ENCODE measurements at regions not wholly inside any gene's neighbourhood (a gene's known extent, or its start where the extent isn't known, plus 50 kb on each side); places are given as distances from the start of the nearest gene placed in this dataset.
"Not testable (repeated sequence)": the region's sequence is repeated elsewhere in the genome, so short reads cannot be mapped to it uniquely, and the experiment has no call there.

- no peak for TF ChIP-seq CTCF (IDR thresholded peaks at IDR 0.05; ENCODE audit: insufficient read depth, low read depth, low read length, missing control alignments)
- H3K4me3 ChIP-seq (ENCODE audit: low read depth, low read length) = no peak overlapping the region
- DNase-seq (ENCODE audit: low read depth) = no peak
Measured at GRCh38 chr6:118722829-118723813, 71.7 kb upstream of the CEP85L start.

DNA sequence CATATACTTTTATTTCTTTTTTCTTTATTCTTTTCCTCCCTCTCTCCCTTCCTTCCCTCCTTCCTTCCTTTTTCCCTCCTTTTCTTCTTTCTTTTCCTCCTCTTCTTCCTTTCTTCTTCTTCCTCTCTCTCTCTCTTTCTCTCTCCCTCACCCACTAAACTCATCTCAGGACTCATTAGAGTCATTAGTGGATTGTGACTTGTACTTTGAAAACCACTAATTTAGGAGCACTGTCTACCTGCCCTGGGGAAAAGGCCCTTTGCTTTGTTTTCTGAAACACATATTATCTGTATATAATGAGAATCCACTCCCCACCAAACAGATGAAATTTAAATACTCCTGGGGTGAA, 68.7 kb upstream of the CEP85L start:
- DNase-seq (ENCODE audit: low read depth) = no peak
- H3K4me3 ChIP-seq (ENCODE audit: low read depth, low read length) = no peak overlapping the region
- no peak for TF ChIP-seq CTCF (IDR thresholded peaks at IDR 0.05; ENCODE audit: insufficient read depth, low read depth, low read length, missing control alignments)

- no peak overlapping the region for H3K4me3 ChIP-seq (ENCODE audit: low read depth, low read length)
- DNase-seq (ENCODE audit: low read depth) = peak; percentile 74
- TF ChIP-seq CTCF (IDR thresholded peaks at IDR 0.05; ENCODE audit: insufficient read depth, low read depth, low read length, missing control alignments) = no peak
Measured at GRCh38 chr6:118719351-118720124, 68.1 kb upstream of the CEP85L start.

- TF ChIP-seq CTCF (IDR thresholded peaks at IDR 0.05; ENCODE audit: insufficient read depth, low read depth, low read length, missing control alignments) = no peak
- DNase-seq (ENCODE audit: low read depth) = no peak
- H3K4me3 ChIP-seq (ENCODE audit: low read depth, low read length) = no peak overlapping the region
Measured at GRCh38 chr6:118718903-118719302, 67.5 kb upstream of the CEP85L start.

DNA sequence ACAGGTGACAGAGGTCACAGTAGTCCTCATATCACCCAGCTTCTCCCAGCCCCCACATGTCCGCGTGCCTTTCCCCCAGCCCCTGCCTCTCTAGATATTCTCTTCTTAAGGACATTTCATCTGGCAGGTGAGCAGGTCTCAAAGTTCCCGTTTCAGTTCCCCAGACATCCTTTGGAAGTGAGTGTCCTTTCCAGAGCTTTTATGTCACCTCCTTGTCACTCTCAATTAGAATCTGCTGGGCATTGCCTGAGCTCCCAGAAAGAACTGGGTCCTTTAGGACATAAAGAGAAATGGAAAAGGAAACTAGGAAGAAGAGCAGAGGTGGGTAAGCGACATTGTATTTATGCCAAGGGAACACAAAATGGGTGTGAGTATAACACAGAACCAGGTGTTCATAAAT, 66.9 kb upstream of the CEP85L start:
- no peak for DNase-seq (ENCODE audit: low read depth)
- no peak overlapping the region for H3K4me3 ChIP-seq (ENCODE audit: low read depth, low read length)
- TF ChIP-seq CTCF (IDR thresholded peaks at IDR 0.05; ENCODE audit: insufficient read depth, low read depth, low read length, missing control alignments) = no peak

- no peak for TF ChIP-seq CTCF (IDR thresholded peaks at IDR 0.05; ENCODE audit: insufficient read depth, low read depth, low read length, missing control alignments)
- no peak for DNase-seq (ENCODE audit: low read depth)
Measured at GRCh38 chr6:118717106-118717505, 65.7 kb upstream of the CEP85L start.

DNA sequence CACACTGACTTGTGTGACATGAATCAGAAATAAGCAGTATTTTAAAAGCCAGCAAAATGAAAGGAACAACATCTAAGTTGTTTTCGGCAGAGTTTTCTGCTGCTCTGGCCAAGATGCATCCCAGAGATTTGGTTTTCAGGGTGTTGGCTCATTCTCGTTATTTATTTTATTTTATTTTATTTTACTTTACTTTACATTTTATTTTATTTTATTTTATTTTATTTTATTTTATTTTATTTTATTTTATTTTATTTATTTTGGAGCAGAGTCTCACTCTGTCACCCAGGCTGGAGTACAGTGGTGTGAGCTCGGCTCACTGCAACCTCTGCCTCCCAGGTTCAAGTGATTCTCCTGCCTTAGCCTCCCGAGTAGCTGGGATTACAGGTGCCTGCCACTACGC, 64.5 kb upstream of the CEP85L start:
- not testable (repeated sequence) for DNase-seq (ENCODE audit: low read depth); H3K4me3 ChIP-seq (ENCODE audit: low read depth, low read length)

More at GRCh38 chr6:118717106-118717505, 65.7 kb upstream of the CEP85L start:
- H3K4me3 ChIP-seq (ENCODE audit: low read depth, low read length) = no peak overlapping the region
